GM23338 (cell line): ENCODE measurements at regions not wholly inside any gene's neighbourhood (a gene's known extent, or its start where the extent isn't known, plus 50 kb on each side); places are given as distances from the start of the nearest gene placed in this dataset.

ENCODE experiments used
- ATAC-seq: fragments of 200-7000 bp; cut with Tn5 transposase; 3 replicates; pipeline ENCODE4 v1.9.1; 2020
- DNase-seq: peaks from one replicate; pipeline ENCODE4 v3.0.0-alpha.2; 2015; ENCODE audit warnings: low spot score
- H2AFZ ChIP-seq: fragments of 200-600 bp; sonication (generic); 2 replicates; pipeline ENCODE4 v1.8.0; 2016; ENCODE audit warnings: antibody characterized with exemption, mild to moderate bottlenecking, moderate library complexity
- H3F3A ChIP-seq: fragments of 200-600 bp; sonication (generic); replicated peaks from 2 replicates; pipeline ENCODE4 v1.8.0; 2017; ENCODE audit warnings: antibody characterized with exemption, mixed run types, low read depth
- H3K27ac ChIP-seq: fragments of 200-600 bp; sonication (generic); 2 replicates; pipeline ENCODE4 v1.6.1; 2016; ENCODE audit warnings: low read depth
- H3K27me3 ChIP-seq: fragments of 200-600 bp; sonication (generic); 2 replicates; pipeline ENCODE4 v1.8.0; 2016; ENCODE audit warnings: mild to moderate bottlenecking, mixed run types, moderate library complexity; ENCODE audit not compliant: insufficient read depth
- H3K36me3 ChIP-seq: fragments of 200-600 bp; sonication (generic); 2 replicates; pipeline ENCODE4 v1.8.0; 2016; ENCODE audit warnings: mild to moderate bottlenecking; ENCODE audit not compliant: insufficient read depth
- H3K4me1 ChIP-seq: fragments of 200-600 bp; sonication (generic); 2 replicates; pipeline ENCODE4 v1.8.0; 2016; ENCODE audit warnings: mild to moderate bottlenecking, moderate library complexity; ENCODE audit not compliant: insufficient read depth
- H3K4me2 ChIP-seq: fragments of 200-600 bp; sonication (generic); 2 replicates; pipeline ENCODE4 v1.7.1; 2017; ENCODE audit warnings: mixed run types
- H3K4me3 ChIP-seq: fragments of 200-600 bp; sonication (generic); 2 replicates; pipeline ENCODE4 v1.6.1; 2016; ENCODE audit warnings: mixed run types
- H3K79me2 ChIP-seq: fragments of 200-600 bp; sonication (generic); replicated peaks from 2 replicates; pipeline ENCODE4 v1.8.0; 2017; ENCODE audit warnings: mild to moderate bottlenecking; ENCODE audit not compliant: insufficient read depth
- H3K9me2 ChIP-seq: fragments of 200-600 bp; sonication (generic); 2 replicates; pipeline ENCODE4 v1.8.0; 2017; ENCODE audit not compliant: insufficient read depth
- H4K20me1 ChIP-seq: fragments of 200-600 bp; sonication (generic); replicated peaks from 2 replicates; pipeline ENCODE4 v1.8.0; 2017; ENCODE audit warnings: mild to moderate bottlenecking; ENCODE audit not compliant: insufficient read depth
- H3K27ac Mint-ChIP-seq: 2 replicates; pipeline ENCODE4 v1.8.0; 2020; ENCODE audit warnings: inconsistent platforms, mild to moderate bottlenecking, moderate library complexity, mixed read lengths
- H3K27me3 Mint-ChIP-seq: 3 replicates; pipeline ENCODE4 v1.8.0; 2022; ENCODE audit warnings: low read depth, mild to moderate bottlenecking, moderate library complexity, mixed read lengths, inconsistent platforms; ENCODE audit not compliant: insufficient read depth, poor library complexity
- H3K36me3 Mint-ChIP-seq: 3 replicates; pipeline ENCODE4 v1.8.0; 2021; ENCODE audit warnings: low read depth, mild to moderate bottlenecking, inconsistent platforms, moderate library complexity, mixed read lengths
- H3K4me1 Mint-ChIP-seq: 3 replicates; pipeline ENCODE4 v1.8.0; 2020; ENCODE audit warnings: mild to moderate bottlenecking, inconsistent platforms, mixed read lengths
- H3K4me3 Mint-ChIP-seq: 3 replicates; pipeline ENCODE4 v1.8.0; 2021; ENCODE audit warnings: moderate library complexity, mild to moderate bottlenecking, inconsistent platforms, mixed read lengths
- H3K9me3 Mint-ChIP-seq: 3 replicates; pipeline ENCODE4 v1.8.0; 2020; ENCODE audit warnings: moderate library complexity, mild to moderate bottlenecking, inconsistent platforms, mixed read lengths
- CREB1 ChIP-seq: fragments of 250-450 bp; sonication (Bioruptor Pico); IDR thresholded peaks from 2 replicates; pipeline ENCODE4 v1.5.0; 2020; ENCODE audit warnings: low read depth, mild to moderate bottlenecking, moderate library complexity
- CTCF ChIP-seq, 2 experiments: fragments of 200-600 bp in 1 of 2; sonication (generic) in 1 of 2; conservative IDR thresholded peaks; 2 replicates each; pipeline versions ENCODE4 v1.5.1 to v1.6.1; 2016 to 2017; ENCODE audit warnings: antibody characterized with exemption in 2 of 2, low read depth in 2 of 2, mild to moderate bottlenecking in 2 of 2, moderate library complexity in 1 of 2
- EZH2 ChIP-seq: fragments of 200-600 bp; sonication (generic); IDR thresholded peaks from one replicate; pipeline ENCODE4 v1.8.0; 2017; ENCODE audit warnings: antibody characterized with exemption, mild to moderate bottlenecking, low read depth; ENCODE audit not compliant: unreplicated experiment
- EZH2phosphoT487 ChIP-seq: fragments of 200-600 bp; sonication (generic); IDR thresholded peaks from one replicate; pipeline ENCODE4 v1.8.1; 2018; ENCODE audit warnings: antibody characterized with exemption; ENCODE audit not compliant: unreplicated experiment
- JUNB ChIP-seq: IDR thresholded peaks from one replicate; pipeline ENCODE4 v1.6.1; 2016; ENCODE audit warnings: antibody characterized with exemption; ENCODE audit not compliant: unreplicated experiment
- NANOG ChIP-seq: IDR thresholded peaks from 2 replicates; pipeline ENCODE4 v1.6.1; 2016; ENCODE audit warnings: antibody characterized with exemption, borderline replicate concordance
- POLR2AphosphoS5 ChIP-seq: IDR thresholded peaks from 2 replicates; pipeline ENCODE4 v1.6.1; 2016; ENCODE audit warnings: antibody characterized with exemption, low read depth
- REST ChIP-seq: IDR thresholded peaks from one replicate; pipeline ENCODE4 v1.6.1; 2018; ENCODE audit warnings: antibody characterized with exemption; ENCODE audit not compliant: unreplicated experiment
- STAT1 ChIP-seq: IDR thresholded peaks from one replicate; pipeline ENCODE4 v1.6.1; 2016; ENCODE audit warnings: antibody characterized with exemption; ENCODE audit not compliant: unreplicated experiment
- ZNF114 ChIP-seq: fragments of 250-450 bp; sonication (Bioruptor Pico); IDR thresholded peaks from 2 replicates; pipeline ENCODE4 v1.5.0; 2020; ENCODE audit warnings: mild to moderate bottlenecking, moderate library complexity
- ZNF331 ChIP-seq: fragments of 250-450 bp; sonication (Bioruptor Pico); IDR thresholded peaks from 2 replicates; pipeline ENCODE4 v1.5.0; 2020; ENCODE audit warnings: low read depth, mild to moderate bottlenecking, moderate library complexity

- no peaks in the 10 kb centered on the region for H3K27me3 ChIP-seq
- H3K36me3 Mint-ChIP-seq, result no peaks in the 10 kb centered on the region; the same call in 2 of the 3 replicates
- H3K9me2 ChIP-seq, result no peaks in the 10 kb centered on the region
- H3K4me3 Mint-ChIP-seq, result no peak overlapping the region
- peaks cover 11% of the 10 kb centered on the region for H3K27me3 Mint-ChIP-seq
- TF ChIP-seq ZNF331 (CRISPR knock-in tag), result no peak
- H3K4me2 ChIP-seq, result no peak overlapping the region
- H3K27ac Mint-ChIP-seq, result no peak overlapping the region
- no peaks in the 10 kb centered on the region for H3K4me1 ChIP-seq
- H3K9me3 Mint-ChIP-seq, result no peaks in the 10 kb centered on the region
- no peak overlapping the region for H3K4me3 ChIP-seq
- H3K27ac ChIP-seq, result no peak overlapping the region
- H2AFZ ChIP-seq, result no peak overlapping the region
- ATAC-seq, result no peak
- no peaks in the 10 kb centered on the region for H3F3A ChIP-seq
- DNase-seq, result no peak
- no peaks in the 10 kb centered on the region for H3K79me2 ChIP-seq
- peaks cover 8% of the 10 kb centered on the region for H3K4me1 Mint-ChIP-seq
- H3K36me3 ChIP-seq, result no peaks in the 10 kb centered on the region
- no peaks in the 10 kb centered on the region for H4K20me1 ChIP-seq
Measured at GRCh38 chr9:134488331-134489280, 153.0 kb upstream of the COL5A1 start.

DNA sequence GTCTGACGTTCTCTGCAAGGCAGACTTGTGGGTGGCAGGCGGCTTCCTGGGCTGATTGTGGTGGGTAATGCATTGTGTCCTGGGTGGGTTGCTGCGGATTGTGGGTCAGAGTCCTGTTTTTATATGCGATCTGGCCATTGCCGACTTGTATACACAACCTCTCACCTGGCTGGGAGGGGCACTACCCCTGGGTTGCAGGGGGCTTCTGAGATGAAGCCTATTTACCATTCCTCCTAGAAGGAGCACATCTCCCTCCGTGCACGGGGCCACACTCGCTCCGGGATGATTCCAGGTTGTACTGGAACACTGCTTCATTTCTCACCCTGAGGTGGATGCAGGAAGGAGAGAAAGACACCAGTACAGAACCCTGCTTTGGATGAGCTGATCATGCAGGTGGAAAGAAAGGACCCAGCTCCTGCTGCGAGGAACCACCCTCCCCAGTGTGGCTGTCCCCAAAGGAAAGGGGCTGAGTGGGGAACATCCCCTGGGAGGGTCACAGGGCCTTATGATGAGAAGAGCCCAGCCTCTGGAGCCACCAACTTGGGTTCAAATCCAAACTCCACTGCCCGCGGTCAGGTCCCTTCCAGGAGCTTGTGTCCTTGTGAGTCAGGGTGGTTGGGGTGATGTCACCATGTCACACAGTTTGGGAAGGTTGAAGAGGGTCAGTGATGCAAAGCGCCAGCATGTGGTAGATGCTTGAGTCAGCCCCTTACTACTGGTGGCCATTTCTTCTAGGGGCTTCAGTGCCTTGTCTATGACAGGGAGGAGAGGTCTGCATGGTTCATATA is 151.8 kb upstream of the COL5A1 start:
- no peaks in the 10 kb centered on the region; the same call in 2 of the 3 replicates for H3K36me3 Mint-ChIP-seq
- Histone ChIP-seq H2AFZ (no peak overlapping the region), H3K36me3 (no peaks in the 10 kb centered on the region), H3K9me2 (no peaks in the 10 kb centered on the region), H3K27ac (no peak overlapping the region), H4K20me1 (no peaks in the 10 kb centered on the region), H3K79me2 (no peaks in the 10 kb centered on the region), H3F3A (no peaks in the 10 kb centered on the region), H3K4me2 (no peak overlapping the region), H3K27me3 (no peaks in the 10 kb centered on the region), H3K4me1 (no peaks in the 10 kb centered on the region), H3K4me3 (no peak overlapping the region)
- peaks cover 8% of the 10 kb centered on the region for H3K27me3 Mint-ChIP-seq
- no peak overlapping the region for H3K4me3 Mint-ChIP-seq
- ATAC-seq (no peak), DNase-seq (no peak)
- H3K9me3 Mint-ChIP-seq, result no peaks in the 10 kb centered on the region
- no peak overlapping the region for H3K27ac Mint-ChIP-seq
- peaks cover 8% of the 10 kb centered on the region for H3K4me1 Mint-ChIP-seq
- TF ChIP-seq EZH2, result no peak
- no peak for TF ChIP-seq NANOG
- no peak for TF ChIP-seq CREB1 (CRISPR knock-in tag)
- no peak for TF ChIP-seq ZNF331 (CRISPR knock-in tag)
- TF ChIP-seq STAT1, result no peak
- TF ChIP-seq REST, result no peak
- no peak for TF ChIP-seq JUNB
- no peak for TF ChIP-seq CTCF (conservative IDR thresholded peaks at IDR 0.05; ENCODE audit: low read depth in 2 of 2)
- no peak for TF ChIP-seq POLR2AphosphoS5
- TF ChIP-seq EZH2phosphoT487, result no peak
- TF ChIP-seq ZNF114 (CRISPR knock-in tag), result no peak
